ENCODE measurements at regions not wholly inside any gene's neighbourhood (a gene's known extent, or its start where the extent isn't known, plus 50 kb on each side); places are given as distances from the start of the nearest gene placed in this dataset.

DNA sequence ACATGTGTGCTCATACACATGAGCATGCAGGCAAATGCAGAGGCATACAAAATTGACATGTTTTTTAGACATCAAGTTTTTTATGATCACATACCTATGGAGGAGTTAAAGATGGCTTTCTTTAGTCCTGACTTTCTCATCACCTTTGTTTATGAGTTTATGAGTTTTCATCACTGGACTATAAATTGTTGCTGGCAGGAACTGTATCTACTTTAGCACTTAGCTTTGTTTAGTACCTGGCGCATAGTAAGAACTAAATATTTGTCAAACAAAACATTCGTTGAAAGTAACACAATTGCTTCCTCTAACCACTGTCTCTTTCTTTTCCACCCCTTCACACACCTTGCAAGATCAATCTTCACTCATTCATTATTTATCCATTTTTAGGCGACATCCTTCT, 182.6 kb downstream of the SUCNR1 start:
- H3K36me3 ChIP-seq (ENCODE audit: control insufficient read depth in 2 of 4, insufficient read depth in 4 of 4, low read length in 3 of 4), result no peaks in the 10 kb centered on the region
- no peak overlapping the region for H2AFZ ChIP-seq (ENCODE audit: low read length)
- no peak overlapping the region for H3K9ac ChIP-seq (replicated peaks in 1 of 4; ENCODE audit: extremely low read depth in 1 of 4, low read depth in 3 of 4, low read length in 3 of 4)
- no peak overlapping the region for H3K4me2 ChIP-seq (ENCODE audit: insufficient read depth in 1 of 2, low read depth in 2 of 2, low read length in 2 of 2)
- no peak overlapping the region for H3K18ac ChIP-seq (ENCODE audit: extremely low read depth, low read length)
- H2BK120ac ChIP-seq (replicated peaks; ENCODE audit: low read depth, low read length), result no peak overlapping the region
- H3K14ac ChIP-seq (ENCODE audit: insufficient read length), result no peak overlapping the region
- H3K4me1 ChIP-seq (replicated peaks in 1 of 4; ENCODE audit: control insufficient read depth in 3 of 4, insufficient read depth in 4 of 4, low read length in 3 of 4), result peaks cover 0 to 5% (median 2%) of the 10 kb centered on the region in 4 experiments; a peak in 4 of 7 replicates
- POLR2A ChIA-PET (ENCODE audit: partially characterized antibody), result interaction anchor here (0.7 kb wide), 1 partner anchor 386 kb away, joined by 4 read pairs; no protein-coding TSS in a partner anchor
- no peaks in the 10 kb centered on the region for H4K20me1 ChIP-seq (replicated peaks in 1 of 2; ENCODE audit: control insufficient read depth in 1 of 2, insufficient read depth in 2 of 2, low read length in 2 of 2)
- H2BK20ac ChIP-seq (ENCODE audit: low read length), result no peak overlapping the region
- no peak overlapping the region for H4K8ac ChIP-seq (ENCODE audit: extremely low read depth, insufficient read depth, low read length)
- CTCF ChIA-PET (ENCODE audit: partially characterized antibody), result interaction anchor here (2.3 to 3.6 kb wide), 2 partner anchors 16 to 128 kb away, joined by 6 to 13 read pairs; no protein-coding TSS in a partner anchor
- no peak overlapping the region for H3K27ac ChIP-seq (ENCODE audit: low read depth, low read length)
- H2BK12ac ChIP-seq (ENCODE audit: low read depth, low read length), result no peak overlapping the region
- FAIRE-seq (no peak), DNase-seq (ENCODE audit: low read depth in 1 of 2, low spot score in 2 of 2) (no peak)
- H3K4me3 ChIP-seq (ENCODE audit: extremely low read depth in 1 of 4, insufficient read depth in 2 of 4, low read depth in 3 of 4, low read length in 4 of 4), result no peak overlapping the region
- H3K79me2 ChIP-seq (ENCODE audit: control insufficient read depth in 1 of 2, insufficient read depth in 2 of 2, low read length in 2 of 2), result no peaks in the 10 kb centered on the region
- no peak overlapping the region for H4K91ac ChIP-seq (replicated peaks; ENCODE audit: insufficient read length, low read length)
- no peaks in the 10 kb centered on the region for H3K23me2 ChIP-seq (ENCODE audit: low read depth, low read length)
- H2BK15ac ChIP-seq (ENCODE audit: low read length), result no peak overlapping the region
- H2AK5ac ChIP-seq (ENCODE audit: low read depth, low read length), result no peak overlapping the region
- H3K56ac ChIP-seq (replicated peaks; ENCODE audit: insufficient read length, low read depth, low read length), result no peak overlapping the region
- H2BK5ac ChIP-seq (ENCODE audit: low read depth, low read length), result no peak overlapping the region
- no peaks in the 10 kb centered on the region for H3K27me3 ChIP-seq (replicated peaks in 1 of 4; ENCODE audit: control insufficient read depth in 3 of 4, extremely low read depth in 1 of 4, insufficient read depth in 3 of 4, low read length in 3 of 4)
- H3K79me1 ChIP-seq (ENCODE audit: low read depth, low read length), result no peaks in the 10 kb centered on the region
- WGBS, 2 experiments (ENCODE audit: extremely low coverage in 1 of 2, insufficient coverage in 1 of 2, insufficient read length in 1 of 2, insufficient replicate concordance in 2 of 2, low coverage in 1 of 2, low lambda C conversion rate in 2 of 2, missing lambda C conversion rate in 1 of 2), result 94% methylated on average over 3 of the region's 3 CpGs; no CpG with 5 or more reads in 1 of the 2 experiments
- H3K4ac ChIP-seq (replicated peaks; ENCODE audit: insufficient read length, low read depth, low read length), result no peak overlapping the region
- no peak overlapping the region for H4K5ac ChIP-seq (ENCODE audit: insufficient read length, low read depth, low read length)
- no peaks in the 10 kb centered on the region for H3K9me3 ChIP-seq (ENCODE audit: insufficient read depth in 2 of 2, low read depth in 1 of 2, low read length in 1 of 2)
- no peak overlapping the region for H3K23ac ChIP-seq (ENCODE audit: insufficient read length)
- TF ChIP-seq CBX8 (IDR thresholded peaks at IDR 0.05; ENCODE audit: borderline replicate concordance, low read depth, low read length) (no peak), RXRA (IDR thresholded peaks at IDR 0.05; ENCODE audit: insufficient read depth, low read depth, low read length) (no peak), CHD1 (IDR thresholded peaks at IDR 0.05; ENCODE audit: low read depth, low read length) (no peak), SAP30 (IDR thresholded peaks at IDR 0.05; ENCODE audit: insufficient read depth, insufficient replicate concordance, low read length) (no peak), MAFK (IDR thresholded peaks at IDR 0.05; ENCODE audit: low read depth, low read length) (no peak), PHF8 (conservative IDR thresholded peaks at IDR 0.05; ENCODE audit: low read depth, low read length) (no peak), POU5F1 (IDR thresholded peaks at IDR 0.05; ENCODE audit: low read depth, low read length) (no peak), TCF12 (IDR thresholded peaks at IDR 0.05; ENCODE audit: low read depth, low read length) (no peak), POLR2A (IDR thresholded peaks at IDR 0.05; ENCODE audit: control extremely low read depth in 1 of 2, low read depth in 2 of 2, low read length in 2 of 2) (no peak), GABPA (IDR thresholded peaks at IDR 0.05; ENCODE audit: borderline replicate concordance, insufficient read depth, low read length) (no peak), EP300 (IDR thresholded peaks at IDR 0.05; ENCODE audit: borderline replicate concordance in 1 of 2, low read depth in 2 of 2, low read length in 2 of 2) (no peak), BCL11A (IDR thresholded peaks at IDR 0.05; ENCODE audit: low read depth in 2 of 2, low read length in 2 of 2) (no peak), KDM4A (IDR thresholded peaks at IDR 0.05; ENCODE audit: low read depth, low read length, severe bottlenecking) (no peak), NRF1 (IDR thresholded peaks at IDR 0.05; ENCODE audit: low read depth, low read length) (no peak), HDAC2 (IDR thresholded peaks at IDR 0.05; ENCODE audit: borderline replicate concordance in 1 of 2, low read depth in 2 of 2, low read length in 2 of 2) (no peak)
